ENCODE measurements at regions not wholly inside any gene's neighbourhood (a gene's known extent, or its start where the extent isn't known, plus 50 kb on each side); places are given as distances from the start of the nearest gene placed in this dataset.

- FAIRE-seq (no peak), DNase-seq (ENCODE audit: low read depth, low spot score) (no peak)
- no peak overlapping the region for H3K4me3 ChIP-seq (ENCODE audit: control insufficient read depth in 2 of 3, extremely low read depth in 1 of 3, insufficient read depth in 2 of 3, low read depth in 1 of 3, low read length in 3 of 3)
- no peaks in the 10 kb centered on the region for H4K20me1 ChIP-seq (ENCODE audit: control insufficient read depth, extremely low read depth, insufficient read depth, low read length)
- H2AFZ ChIP-seq (ENCODE audit: control insufficient read depth, low read length), result no peak overlapping the region
- no peaks in the 10 kb centered on the region for H3K9me1 ChIP-seq (ENCODE audit: control insufficient read depth, extremely low read depth, insufficient read depth, low read length)
- no peaks in the 10 kb centered on the region for H3K36me3 ChIP-seq (ENCODE audit: control insufficient read depth in 2 of 2, extremely low read depth in 1 of 2, insufficient read depth in 2 of 2, low read length in 2 of 2)
- no peak overlapping the region for H3K9ac ChIP-seq (ENCODE audit: control insufficient read depth, extremely low read depth, insufficient read depth, low read length)
- H3K79me2 ChIP-seq (ENCODE audit: control insufficient read depth, insufficient read depth, low read length), result no peaks in the 10 kb centered on the region
- no peaks in the 10 kb centered on the region for H3K4me1 ChIP-seq (ENCODE audit: control insufficient read depth, extremely low read depth, insufficient read depth, low read length)
- no peak for TF ChIP-seq CTCF (optimal IDR thresholded peaks at IDR 0.05 in 1 of 3, IDR thresholded peaks at IDR 0.05 in 1 of 3, conservative IDR thresholded peaks at IDR 0.05 in 1 of 3; ENCODE audit: extremely low read depth in 1 of 3, insufficient read depth in 2 of 3, low read length in 3 of 3)
- no peak for TF ChIP-seq EZH2 (IDR thresholded peaks at IDR 0.05; ENCODE audit: low read length)
- H3K9me3 ChIP-seq (ENCODE audit: control insufficient read depth, low read depth, low read length), result no peaks in the 10 kb centered on the region
- H3K4me2 ChIP-seq (ENCODE audit: control insufficient read depth, extremely low read depth, insufficient read depth, low read depth, low read length), result no peak overlapping the region
- no peaks in the 10 kb centered on the region for H3K27me3 ChIP-seq (ENCODE audit: control insufficient read depth, extremely low read depth, insufficient read depth, low read length)
- H3K27ac ChIP-seq (ENCODE audit: control insufficient read depth, insufficient read depth, low read length), result no peak overlapping the region
- dilution Hi-C loops (cut with MboI; ENCODE audit: extremely low pct_ligation_motif_present, low sequenced_read_pairs), result no loop called here
Observed at GRCh38 chr6:155980014-155980767, 524.6 kb upstream of the NOX3 start.

- no peak overlapping the region for H3K4me3 ChIP-seq (ENCODE audit: control insufficient read depth in 2 of 3, extremely low read depth in 1 of 3, insufficient read depth in 2 of 3, low read depth in 1 of 3, low read length in 3 of 3)
- H3K9me1 ChIP-seq (ENCODE audit: control insufficient read depth, extremely low read depth, insufficient read depth, low read length), result no peaks in the 10 kb centered on the region
- no peaks in the 10 kb centered on the region for H3K27me3 ChIP-seq (ENCODE audit: control insufficient read depth, extremely low read depth, insufficient read depth, low read length)
- DNase-seq (ENCODE audit: low read depth, low spot score), result no peak
- no peak for TF ChIP-seq CTCF (optimal IDR thresholded peaks at IDR 0.05 in 1 of 3, IDR thresholded peaks at IDR 0.05 in 1 of 3, conservative IDR thresholded peaks at IDR 0.05 in 1 of 3; ENCODE audit: extremely low read depth in 1 of 3, insufficient read depth in 2 of 3, low read length in 3 of 3)
- TF ChIP-seq EZH2 (IDR thresholded peaks at IDR 0.05; ENCODE audit: low read length), result no peak
- dilution Hi-C loops (cut with MboI; ENCODE audit: extremely low pct_ligation_motif_present, low sequenced_read_pairs), result no loop called here
- no peak overlapping the region for H3K4me2 ChIP-seq (ENCODE audit: control insufficient read depth, extremely low read depth, insufficient read depth, low read depth, low read length)
- H3K9ac ChIP-seq (ENCODE audit: control insufficient read depth, extremely low read depth, insufficient read depth, low read length), result no peak overlapping the region
- no peak overlapping the region for H3K27ac ChIP-seq (ENCODE audit: control insufficient read depth, insufficient read depth, low read length)
- H3K9me3 ChIP-seq (ENCODE audit: control insufficient read depth, low read depth, low read length), result no peaks in the 10 kb centered on the region
- no peaks in the 10 kb centered on the region for H3K4me1 ChIP-seq (ENCODE audit: control insufficient read depth, extremely low read depth, insufficient read depth, low read length)
- H4K20me1 ChIP-seq (ENCODE audit: control insufficient read depth, extremely low read depth, insufficient read depth, low read length), result no peaks in the 10 kb centered on the region
- no peak overlapping the region for H2AFZ ChIP-seq (ENCODE audit: control insufficient read depth, low read length)
- H3K36me3 ChIP-seq (ENCODE audit: control insufficient read depth in 2 of 2, extremely low read depth in 1 of 2, insufficient read depth in 2 of 2, low read length in 2 of 2), result no peaks in the 10 kb centered on the region
- no peaks in the 10 kb centered on the region for H3K79me2 ChIP-seq (ENCODE audit: control insufficient read depth, insufficient read depth, low read length)
- FAIRE-seq, result no peak
Observed at GRCh38 chr6:155975506-155975905, 519.9 kb upstream of the NOX3 start.

Data from keratinocyte (primary cell).